Hepatocyte (in vitro differentiated cells): ENCODE measurements at regions not wholly inside any gene's neighbourhood (a gene's known extent, or its start where the extent isn't known, plus 50 kb on each side); places are given as distances from the start of the nearest gene placed in this dataset.

Experiments used
- DNase-seq: peaks from one replicate; pipeline ENCODE4 v3.0.0-alpha.2; 2016; ENCODE audit warnings: low spot score
- H2AFZ ChIP-seq: fragments of 200-600 bp; sonication (generic); 2 replicates; pipeline ENCODE4 v1.6.0; 2016; ENCODE audit warnings: antibody characterized with exemption, mild to moderate bottlenecking
- H3K27ac ChIP-seq: fragments of 200-600 bp; sonication (generic); 2 replicates; pipeline ENCODE4 v1.5.1; 2016; ENCODE audit warnings: mild to moderate bottlenecking
- H3K27me3 ChIP-seq: fragments of 200-600 bp; sonication (generic); 2 replicates; pipeline ENCODE4 v1.6.1; 2016
- H3K36me3 ChIP-seq: fragments of 200-600 bp; sonication (generic); replicated peaks from 2 replicates; pipeline ENCODE4 v1.5.1; 2016; ENCODE audit warnings: low read depth; ENCODE audit not compliant: insufficient read depth
- H3K4me1 ChIP-seq: fragments of 200-600 bp; sonication (generic); 2 replicates; pipeline ENCODE4 v1.5.1; 2016; ENCODE audit warnings: mild to moderate bottlenecking, moderate library complexity; ENCODE audit not compliant: insufficient read depth
- H3K4me2 ChIP-seq: fragments of 200-600 bp; sonication (generic); 2 replicates; pipeline ENCODE4 v1.6.0; 2016
- H3K4me3 ChIP-seq: fragments of 200-600 bp; sonication (generic); 2 replicates; pipeline ENCODE4 v1.5.1; 2016; ENCODE audit warnings: mild to moderate bottlenecking
- H3K79me2 ChIP-seq: fragments of 200-600 bp; sonication (generic); 2 replicates; pipeline ENCODE4 v1.6.0; 2017; ENCODE audit warnings: mild to moderate bottlenecking
- H3K9me2 ChIP-seq: fragments of 200-600 bp; sonication (generic); replicated peaks from 2 replicates; pipeline ENCODE4 v1.6.0; 2017; ENCODE audit warnings: mild to moderate bottlenecking; ENCODE audit not compliant: insufficient read depth
- H3K9me3 ChIP-seq: fragments of 200-600 bp; sonication (generic); 2 replicates; pipeline ENCODE4 v1.5.1; 2016; ENCODE audit warnings: low read depth, mild to moderate bottlenecking
- H4K20me1 ChIP-seq: fragments of 200-600 bp; sonication (generic); 2 replicates; pipeline ENCODE4 v1.6.0; 2016; ENCODE audit warnings: mild to moderate bottlenecking; ENCODE audit not compliant: insufficient read depth, poor library complexity, severe bottlenecking
- EZH2 ChIP-seq: fragments of 200-600 bp; sonication (generic); IDR thresholded peaks from 2 replicates; pipeline ENCODE4 v1.6.1; 2016; ENCODE audit warnings: antibody characterized with exemption, mild to moderate bottlenecking, borderline replicate concordance
- EZH2phosphoT487 ChIP-seq: fragments of 200-600 bp; sonication (generic); IDR thresholded peaks from one replicate; pipeline ENCODE4 v1.6.1; 2018; ENCODE audit warnings: antibody characterized with exemption, mild to moderate bottlenecking, low read depth, moderate library complexity; ENCODE audit not compliant: unreplicated experiment, severe bottlenecking
- WGBS: methylation state at CpG from one replicate; pipeline ENCODE4 v1.1.6; 2016; ENCODE audit warnings: low lambda C conversion rate; ENCODE audit errors: missing lambda C conversion rate; 5-methylcytosine and 5-hydroxymethylcytosine counted together
- TF ChIP-seq, protein P1 (sequence below): fragments of 200-600 bp; sonication (generic); IDR thresholded peaks from 2 replicates; pipeline ENCODE4 v1.5.1; 2016; ENCODE audit warnings: antibody characterized with exemption, mild to moderate bottlenecking; ENCODE audit not compliant: poor library complexity

DNA sequence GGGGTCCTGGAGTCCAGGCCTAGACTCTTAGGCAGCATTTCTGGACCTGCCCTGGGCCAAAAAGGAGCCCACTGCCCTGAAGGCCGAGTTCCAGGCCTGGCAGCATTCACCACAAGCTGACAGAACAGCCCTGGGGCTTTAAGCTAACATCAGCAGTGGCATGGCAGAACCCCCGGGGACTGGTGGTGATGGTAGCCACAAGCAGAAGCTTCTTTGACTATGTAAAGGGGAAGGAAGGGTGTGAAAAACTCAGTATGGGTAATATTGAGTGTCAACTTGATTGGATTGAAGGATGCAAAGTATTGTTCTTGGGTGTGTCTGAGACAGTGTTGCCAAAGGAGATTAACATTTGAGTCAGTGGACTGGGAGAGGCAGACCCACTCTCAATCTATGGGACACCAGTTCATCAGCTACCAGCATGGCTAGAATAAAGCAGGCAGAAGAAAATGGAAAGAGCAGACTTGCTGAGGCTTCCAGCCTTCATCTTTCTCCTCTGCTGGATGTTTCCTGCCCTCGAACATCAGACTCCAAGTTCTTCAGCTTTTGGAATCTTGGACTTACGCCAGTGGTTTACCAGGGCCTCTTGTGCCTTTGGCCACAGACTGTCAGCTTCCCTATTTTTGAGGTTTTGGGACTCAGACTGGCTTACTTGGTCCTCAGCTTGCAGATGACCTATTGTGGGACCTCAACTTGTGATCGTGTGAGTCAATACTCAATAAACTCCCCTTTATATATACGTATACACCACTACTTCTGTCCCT lies 661.0 kb upstream of the C9orf72 start:
- TF ChIP-seq, protein P1, sequence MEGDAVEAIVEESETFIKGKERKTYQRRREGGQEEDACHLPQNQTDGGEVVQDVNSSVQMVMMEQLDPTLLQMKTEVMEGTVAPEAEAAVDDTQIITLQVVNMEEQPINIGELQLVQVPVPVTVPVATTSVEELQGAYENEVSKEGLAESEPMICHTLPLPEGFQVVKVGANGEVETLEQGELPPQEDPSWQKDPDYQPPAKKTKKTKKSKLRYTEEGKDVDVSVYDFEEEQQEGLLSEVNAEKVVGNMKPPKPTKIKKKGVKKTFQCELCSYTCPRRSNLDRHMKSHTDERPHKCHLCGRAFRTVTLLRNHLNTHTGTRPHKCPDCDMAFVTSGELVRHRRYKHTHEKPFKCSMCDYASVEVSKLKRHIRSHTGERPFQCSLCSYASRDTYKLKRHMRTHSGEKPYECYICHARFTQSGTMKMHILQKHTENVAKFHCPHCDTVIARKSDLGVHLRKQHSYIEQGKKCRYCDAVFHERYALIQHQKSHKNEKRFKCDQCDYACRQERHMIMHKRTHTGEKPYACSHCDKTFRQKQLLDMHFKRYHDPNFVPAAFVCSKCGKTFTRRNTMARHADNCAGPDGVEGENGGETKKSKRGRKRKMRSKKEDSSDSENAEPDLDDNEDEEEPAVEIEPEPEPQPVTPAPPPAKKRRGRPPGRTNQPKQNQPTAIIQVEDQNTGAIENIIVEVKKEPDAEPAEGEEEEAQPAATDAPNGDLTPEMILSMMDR, result no peak
- TF ChIP-seq EZH2phosphoT487 (no peak), EZH2 (no peak)
- no peak overlapping the region for H3K4me2 ChIP-seq
- H3K4me1 ChIP-seq, result no peaks in the 10 kb centered on the region

DNA sequence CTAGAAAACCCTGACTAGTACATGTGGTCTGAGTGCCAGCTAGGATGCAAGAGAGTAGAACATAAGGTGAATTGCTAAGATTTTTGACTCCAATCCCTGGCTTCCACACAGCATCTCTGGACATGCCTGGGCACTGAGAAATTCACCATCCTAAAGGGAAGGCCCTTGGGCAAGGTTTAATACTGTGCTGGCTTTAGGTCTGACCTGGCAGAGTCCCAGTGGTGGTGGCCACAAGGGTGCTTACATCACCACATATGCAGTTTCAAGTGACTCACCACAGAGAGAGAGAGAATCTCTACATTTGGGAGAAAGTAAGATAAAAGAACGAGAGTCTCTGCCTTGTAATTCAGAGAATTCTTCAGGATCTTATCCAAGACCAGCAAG lies 661.6 kb upstream of the C9orf72 start:
- Histone ChIP-seq H3K9me2 (no peaks in the 10 kb centered on the region), H3K36me3 (no peaks in the 10 kb centered on the region), H3K27me3 (no peaks in the 10 kb centered on the region), H4K20me1 (no peaks in the 10 kb centered on the region), H3K9me3 (no peaks in the 10 kb centered on the region), H3K4me1 (no peaks in the 10 kb centered on the region), H3K27ac (no peak overlapping the region), H2AFZ (no peak overlapping the region), H3K4me2 (no peak overlapping the region), H3K79me2 (no peaks in the 10 kb centered on the region), H3K4me3 (no peak overlapping the region)
- TF ChIP-seq EZH2, result no peak
- TF ChIP-seq EZH2phosphoT487, result no peak
- TF ChIP-seq, protein P1, result no peak
- DNase-seq, result peak; percentile 9
- WGBS, result 32% methylated on average over 1 of the region's 1 CpG

More for the DNA sequence above, 661.0 kb upstream of the C9orf72 start:
- H3K9me3 ChIP-seq, result no peaks in the 10 kb centered on the region
- no peaks in the 10 kb centered on the region for H4K20me1 ChIP-seq
- no peaks in the 10 kb centered on the region for H3K36me3 ChIP-seq
- H3K4me3 ChIP-seq, result no peak overlapping the region
- H2AFZ ChIP-seq, result no peak overlapping the region
- no peak for DNase-seq
- H3K27ac ChIP-seq, result no peak overlapping the region
- no peaks in the 10 kb centered on the region for H3K27me3 ChIP-seq
- 89% methylated on average over 6 of the region's 6 CpGs for whole genome bisulfite sequencing
- H3K79me2 ChIP-seq, result no peaks in the 10 kb centered on the region
- H3K9me2 ChIP-seq, result no peaks in the 10 kb centered on the region

DNA sequence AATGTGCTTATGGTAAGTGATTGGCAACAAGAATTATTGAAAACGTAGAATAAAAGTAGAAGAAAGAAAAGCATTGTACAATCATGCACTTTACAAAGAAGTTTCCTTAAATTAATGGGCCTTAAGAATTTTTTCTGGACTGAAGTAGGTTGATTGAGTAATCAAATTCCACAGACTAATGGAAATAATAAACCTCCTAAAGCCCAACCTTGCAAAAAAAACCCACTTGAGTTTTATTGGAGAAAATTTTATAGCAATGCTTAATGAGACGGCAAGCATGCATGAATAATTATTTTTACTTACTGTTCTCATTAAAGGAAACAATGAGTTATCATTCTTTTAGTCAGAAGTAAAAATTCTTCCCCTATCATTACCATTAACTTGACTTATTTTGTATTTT lies 676.1 kb upstream of the C9orf72 start:
- 67% methylated on average over 2 of the region's 2 CpGs for WGBS
- no peaks in the 10 kb centered on the region for H3K9me3 ChIP-seq
- H3K27me3 ChIP-seq, result no peaks in the 10 kb centered on the region
- no peaks in the 10 kb centered on the region for H3K36me3 ChIP-seq
- H3K27ac ChIP-seq, result no peak overlapping the region
- H3K4me3 ChIP-seq, result no peak overlapping the region
- DNase-seq, result no peak
- no peaks in the 10 kb centered on the region for H4K20me1 ChIP-seq
- TF ChIP-seq, protein P1, result no peak
- TF ChIP-seq EZH2phosphoT487 (no peak), EZH2 (no peak)
- H3K4me1 ChIP-seq, result no peaks in the 10 kb centered on the region
- H3K79me2 ChIP-seq, result no peaks in the 10 kb centered on the region
- H3K9me2 ChIP-seq, result no peaks in the 10 kb centered on the region
- no peak overlapping the region for H3K4me2 ChIP-seq
- no peak overlapping the region for H2AFZ ChIP-seq
